ENCODE measurements at regions not wholly inside any gene's neighbourhood (a gene's known extent, or its start where the extent isn't known, plus 50 kb on each side); places are given as distances from the start of the nearest gene placed in this dataset.

DNA sequence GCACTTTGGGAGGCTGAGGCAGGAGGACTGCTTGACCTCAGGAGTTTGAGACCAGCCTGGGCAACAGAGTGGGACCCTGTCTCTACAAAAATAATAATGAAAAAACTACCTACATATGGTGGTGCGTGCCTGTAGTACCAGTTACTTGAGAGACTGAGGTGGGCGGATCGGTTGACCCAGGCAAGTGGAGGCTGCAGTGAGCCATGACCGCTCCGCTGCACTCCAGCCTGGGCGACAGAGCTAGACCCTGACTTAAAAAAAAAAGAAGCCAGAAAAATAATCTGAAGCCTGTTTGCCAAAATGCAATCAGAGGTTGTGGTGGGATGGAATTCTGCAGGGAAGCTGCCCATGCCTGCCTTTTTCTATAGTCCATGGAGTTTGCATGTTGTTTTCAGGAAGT is 50.4 kb upstream of the GGTA1 start:
- DNase-seq (ENCODE audit: low spot score): no peak

DNA sequence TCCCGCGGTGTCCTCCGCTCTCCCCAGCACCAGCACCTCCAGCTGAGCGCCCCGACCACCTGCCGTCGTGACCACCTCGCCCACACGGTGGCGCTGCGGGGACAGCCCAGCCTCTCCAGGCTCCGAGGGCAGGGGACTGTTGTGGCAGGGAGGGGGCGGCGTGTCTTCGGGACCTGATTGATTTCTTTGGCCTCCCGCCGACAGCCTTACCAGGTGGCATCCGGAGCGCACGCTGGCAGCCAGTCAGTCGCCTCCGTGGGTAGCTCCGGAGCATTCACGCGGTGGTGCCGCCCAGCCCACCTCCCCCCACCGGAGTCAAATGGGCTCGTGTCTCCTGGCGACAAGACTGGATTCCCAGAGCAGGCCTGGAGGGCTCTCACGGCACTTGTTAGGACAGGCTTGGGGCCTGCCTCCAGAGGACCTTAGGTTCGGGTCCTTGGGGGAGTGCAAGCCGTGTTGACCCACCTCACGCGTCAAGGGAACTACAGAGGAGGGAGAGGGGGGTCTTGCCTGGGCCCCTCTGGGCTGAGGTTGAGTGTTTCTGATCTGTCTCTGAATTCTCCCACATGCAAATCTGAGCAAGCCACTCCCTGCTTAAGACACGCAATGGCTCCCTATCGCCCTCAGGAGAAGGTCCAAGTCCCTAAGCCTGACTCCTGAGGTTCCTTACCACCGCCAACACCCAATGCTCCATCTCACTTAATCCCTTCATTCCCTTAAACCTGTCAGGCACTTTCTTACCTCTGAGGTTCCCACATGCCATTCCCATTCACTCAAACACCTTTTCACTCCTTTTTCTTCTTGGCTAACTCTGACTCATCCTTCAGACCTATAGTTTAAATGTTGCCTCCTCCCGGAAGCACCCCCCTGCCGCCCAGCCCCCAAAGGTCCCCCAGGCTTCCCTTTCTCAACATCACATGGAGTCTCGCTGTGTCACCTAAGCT is 51.2 kb upstream of the GGTA1 start:
- DNase-seq (ENCODE audit: low spot score): peak; percentile 88

DNA sequence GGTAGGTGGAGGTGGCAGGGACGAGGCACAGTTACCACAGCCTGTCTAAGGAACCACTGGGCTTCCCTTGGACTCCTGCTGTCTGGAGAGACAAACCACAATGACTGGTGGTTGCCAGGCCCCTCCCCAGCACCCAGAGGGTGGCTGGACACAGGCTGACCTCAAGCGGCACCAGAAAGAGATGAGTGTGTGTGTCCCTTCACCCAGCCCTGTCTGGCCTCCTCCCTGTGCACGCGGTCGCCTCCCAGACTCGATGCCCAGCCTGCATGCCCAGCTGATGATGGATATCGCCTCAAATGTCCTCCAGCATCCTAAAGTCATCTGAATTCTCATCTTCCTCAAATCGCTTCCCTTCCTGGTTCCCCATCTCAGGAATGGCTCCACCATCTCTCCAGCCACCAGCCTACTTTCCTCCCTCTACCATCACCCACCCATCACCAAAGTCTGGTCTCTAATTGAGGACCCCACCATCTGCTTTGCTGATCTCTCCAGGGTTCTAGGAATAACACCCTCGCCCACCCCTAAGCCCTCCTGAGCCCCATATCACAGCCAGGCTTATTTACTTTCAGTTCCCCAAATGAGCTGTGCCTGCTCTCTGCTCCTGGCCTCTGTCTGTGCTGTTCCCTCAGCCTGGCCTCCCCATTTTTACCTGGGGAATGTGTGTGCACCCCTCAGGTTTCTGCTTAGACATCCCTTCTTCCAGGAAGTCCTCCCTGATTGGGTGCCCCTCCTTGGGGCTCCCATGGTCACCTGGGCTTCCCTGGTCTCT is 52.5 kb upstream of the GGTA1 start:
- DNase-seq (ENCODE audit: low spot score): no peak

DNA sequence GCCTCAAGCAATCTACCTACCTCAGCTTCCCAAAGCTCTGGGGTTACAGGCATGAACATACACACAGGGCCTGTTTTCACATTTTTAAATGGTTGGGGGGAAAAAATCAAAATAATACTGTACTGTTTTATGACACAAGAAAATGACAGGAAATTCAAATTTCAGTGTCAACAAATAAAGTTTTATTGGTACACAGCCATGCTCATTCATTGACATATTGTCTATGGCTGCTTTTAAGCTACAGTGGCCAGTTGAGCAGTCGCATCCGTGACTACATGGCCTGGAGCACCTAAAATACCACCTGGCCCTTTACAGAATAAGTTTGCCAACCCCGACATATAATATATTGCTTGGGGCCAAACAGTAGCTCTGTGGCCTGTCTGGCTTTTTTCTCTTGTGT is 56.4 kb upstream of the GGTA1 start:
- no peak for DNase-seq (ENCODE audit: low spot score)

DNA sequence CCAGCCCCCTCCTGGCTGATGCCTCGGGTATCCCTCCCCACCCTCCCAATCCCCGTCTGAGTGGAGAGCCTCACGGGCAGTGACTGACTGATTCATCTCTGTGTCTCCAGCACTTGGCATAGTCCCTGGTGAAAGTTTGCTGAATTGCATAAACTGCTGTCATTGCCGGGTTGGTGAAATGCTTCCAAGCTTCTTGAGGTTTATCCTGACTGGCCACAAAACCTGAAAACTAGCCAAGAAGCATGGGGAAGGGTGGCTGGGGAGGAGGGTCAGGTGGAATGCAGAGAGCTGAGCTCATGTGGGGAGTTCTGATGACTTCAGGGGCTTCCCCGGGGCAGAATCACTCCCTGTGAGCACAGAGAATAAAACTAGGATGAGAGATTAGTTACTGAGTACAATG is 56.9 kb upstream of the GGTA1 start:
- DNase-seq (ENCODE audit: low spot score): peak; percentile 90

DNA sequence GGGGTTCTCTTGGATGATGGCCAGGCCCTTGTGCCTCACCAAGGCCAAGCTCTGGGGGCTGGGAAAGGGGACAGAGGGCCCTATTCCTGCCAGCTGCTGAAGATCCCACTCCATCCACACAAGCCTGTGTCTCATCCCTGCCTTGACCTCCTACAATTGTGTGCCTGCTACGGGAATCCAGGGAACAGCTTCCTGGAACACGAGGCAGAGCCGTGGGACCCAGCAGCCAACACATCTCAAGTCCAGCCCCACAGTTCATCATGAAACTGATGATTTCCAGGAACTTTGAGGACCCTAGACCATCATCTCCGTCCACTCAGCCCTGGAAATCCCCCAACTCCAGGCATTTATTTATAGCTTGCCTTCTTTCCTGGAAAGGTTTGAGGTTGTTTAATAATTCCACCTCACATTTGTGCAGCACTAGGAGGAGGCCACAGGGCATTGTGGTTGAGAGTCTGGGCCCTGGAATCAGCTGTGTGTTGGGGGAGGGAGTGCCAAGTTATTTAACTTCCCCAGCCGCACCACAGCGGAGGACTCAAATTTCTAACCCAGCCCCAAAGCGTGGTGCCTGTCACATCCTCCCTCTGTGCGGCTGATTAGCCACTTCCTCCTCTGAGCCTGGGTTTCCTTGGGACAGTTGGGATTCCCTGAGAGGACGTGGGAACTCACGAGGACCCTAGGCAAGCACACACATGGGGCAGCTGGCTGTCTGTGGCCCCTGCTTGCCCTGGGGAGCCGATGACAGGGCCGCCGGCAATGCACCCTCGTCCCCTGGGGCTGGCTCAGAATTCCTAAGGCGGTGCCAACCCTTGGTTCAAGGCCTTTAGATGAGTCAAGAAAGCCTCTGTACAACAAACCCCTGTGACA is 58.2 kb upstream of the GGTA1 start:
- peak; percentile 89 for DNase-seq (ENCODE audit: low spot score)

DNA sequence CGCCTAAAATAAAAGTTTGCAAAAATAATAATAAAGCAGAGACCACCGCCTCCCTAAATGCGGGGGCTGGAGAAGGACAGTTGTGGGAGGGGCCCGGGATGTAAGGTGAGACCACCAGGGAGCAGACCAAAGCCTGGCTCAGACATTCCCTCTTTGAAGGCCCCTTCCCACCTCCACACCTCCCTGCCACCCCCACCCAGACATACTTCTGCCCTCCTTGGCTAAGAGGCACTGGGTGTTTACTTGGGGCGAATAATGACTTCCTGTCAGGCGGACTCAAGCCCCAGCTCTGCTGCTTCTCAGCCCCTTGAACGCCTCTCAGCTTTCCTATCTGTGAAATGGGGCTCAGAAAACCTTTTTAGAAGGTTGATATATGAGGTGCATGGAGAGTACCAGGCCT is 58.8 kb upstream of the GGTA1 start:
- DNase-seq (ENCODE audit: low spot score): no peak

DNA sequence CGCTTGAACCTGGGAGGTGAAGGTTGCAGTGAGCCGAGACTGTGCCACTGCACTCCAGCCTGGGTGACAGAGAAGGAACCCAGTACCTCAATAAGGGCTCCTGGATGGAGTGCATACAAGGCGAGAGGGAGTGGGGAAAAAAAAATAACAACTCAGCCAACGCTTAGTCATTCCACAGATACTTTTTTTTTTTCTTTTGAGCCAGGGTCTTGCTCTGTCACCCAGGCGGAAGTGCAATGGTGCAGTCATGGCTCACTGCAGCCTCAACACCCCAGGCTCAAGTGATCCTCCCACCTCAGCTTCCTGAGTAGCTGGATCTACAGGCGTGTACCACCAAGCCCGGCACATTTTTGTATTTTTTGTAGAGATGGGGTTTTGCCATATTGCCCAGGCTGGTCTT is 59.5 kb upstream of the GGTA1 start:
- peak; percentile 37 for DNase-seq (ENCODE audit: low spot score)

DNA sequence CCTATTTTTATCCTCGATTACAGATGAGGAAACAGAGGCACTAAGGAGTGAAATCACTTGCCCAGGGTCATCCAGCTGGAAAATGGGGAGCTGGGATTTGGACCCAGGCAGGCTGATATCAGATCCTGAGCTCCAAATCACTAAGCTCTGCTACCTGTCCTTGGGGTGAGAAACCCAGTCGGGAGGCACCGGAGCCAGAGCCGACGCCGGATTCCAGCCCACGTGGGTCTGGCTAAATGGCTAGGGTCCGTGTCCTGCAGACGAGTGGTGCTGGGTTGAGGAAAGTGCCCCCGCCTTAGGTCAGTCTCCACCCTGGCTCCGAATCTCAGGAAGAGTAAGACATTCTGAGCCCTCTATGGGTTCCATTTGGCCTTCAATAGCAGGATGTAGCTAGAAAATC is 61.3 kb upstream of the GGTA1 start:
- no peak for DNase-seq (ENCODE audit: low spot score)

DNA sequence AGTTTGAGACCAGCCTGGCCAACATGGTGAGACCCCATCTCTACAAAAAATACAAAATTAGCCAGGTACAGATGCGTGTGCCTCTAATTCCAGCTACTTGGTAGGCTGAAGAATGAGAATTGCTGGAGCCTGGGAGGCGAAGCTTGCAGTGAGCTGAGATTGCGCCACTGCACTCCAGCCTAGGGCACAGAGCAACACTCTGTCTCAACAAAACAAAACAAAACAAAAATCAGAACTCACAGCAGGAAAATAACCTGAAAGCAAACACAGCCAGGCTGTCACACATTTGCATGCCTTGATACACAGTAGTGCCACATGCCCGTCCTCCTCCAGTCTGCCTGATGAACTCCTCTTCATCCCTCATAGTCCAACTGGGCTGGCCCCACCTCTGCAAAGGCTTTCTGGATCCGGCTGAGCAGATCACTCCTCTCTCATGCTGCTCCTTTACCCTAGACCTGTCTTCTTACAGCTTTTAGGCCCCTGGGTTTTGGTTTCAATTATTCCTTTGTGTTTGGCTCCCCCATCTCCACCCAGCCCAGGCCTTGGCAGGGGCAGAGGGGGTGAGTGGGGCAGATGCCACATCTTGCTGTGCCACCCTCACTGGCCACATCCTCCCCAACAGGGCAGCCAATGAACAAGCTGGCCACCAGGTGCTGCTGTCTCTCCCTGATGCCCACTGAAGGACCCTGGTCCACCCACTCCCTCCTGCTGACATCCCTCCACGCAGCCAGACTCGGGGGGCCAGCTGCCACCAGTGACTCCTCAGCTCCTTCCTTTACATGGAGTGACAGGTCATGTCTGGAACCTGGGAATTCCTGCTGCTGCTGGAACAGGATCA is 62.0 kb upstream of the GGTA1 start:
- no peak for DNase-seq (ENCODE audit: low spot score)

DNA sequence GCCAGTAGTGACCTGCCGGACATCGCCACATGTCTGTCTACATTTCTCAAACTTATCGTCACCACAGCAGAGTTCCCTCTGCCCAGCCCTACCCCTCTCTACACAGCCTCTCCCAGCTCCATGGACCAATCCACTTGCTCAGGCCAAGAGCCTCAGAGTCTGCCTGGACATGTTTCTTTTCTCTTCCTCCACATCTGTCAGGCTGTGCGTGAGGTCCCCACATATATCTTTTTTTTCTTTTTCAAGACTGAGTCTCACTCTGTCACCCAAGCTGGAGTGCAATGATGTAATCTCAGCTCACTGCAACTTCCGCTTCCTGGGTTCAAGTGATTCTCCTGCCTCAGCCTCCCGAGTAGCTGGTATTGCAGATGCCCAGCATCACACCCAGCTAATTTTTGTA is 62.7 kb upstream of the GGTA1 start:
- no peak for DNase-seq (ENCODE audit: low spot score)

DNA sequence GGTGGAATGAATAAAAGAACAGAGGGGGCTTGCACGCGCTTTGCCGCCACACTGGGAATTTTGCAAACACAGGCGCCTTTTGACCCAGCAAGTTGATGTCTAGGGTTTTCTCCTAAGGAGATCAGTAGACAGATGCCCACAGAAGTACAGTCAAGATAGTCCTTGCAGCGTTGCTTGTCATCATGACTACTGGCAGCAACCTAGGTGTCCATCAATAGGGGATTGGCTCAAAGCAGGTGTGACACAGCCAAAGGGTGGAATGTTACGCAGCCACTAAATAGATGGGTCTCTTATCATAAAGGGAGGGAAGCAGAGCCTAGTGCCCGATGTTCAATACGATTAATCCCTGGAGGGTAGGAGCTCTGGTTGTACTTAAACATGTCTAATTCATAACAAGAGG is 63.8 kb upstream of the GGTA1 start:
- DNase-seq (ENCODE audit: low spot score): no peak

DNA sequence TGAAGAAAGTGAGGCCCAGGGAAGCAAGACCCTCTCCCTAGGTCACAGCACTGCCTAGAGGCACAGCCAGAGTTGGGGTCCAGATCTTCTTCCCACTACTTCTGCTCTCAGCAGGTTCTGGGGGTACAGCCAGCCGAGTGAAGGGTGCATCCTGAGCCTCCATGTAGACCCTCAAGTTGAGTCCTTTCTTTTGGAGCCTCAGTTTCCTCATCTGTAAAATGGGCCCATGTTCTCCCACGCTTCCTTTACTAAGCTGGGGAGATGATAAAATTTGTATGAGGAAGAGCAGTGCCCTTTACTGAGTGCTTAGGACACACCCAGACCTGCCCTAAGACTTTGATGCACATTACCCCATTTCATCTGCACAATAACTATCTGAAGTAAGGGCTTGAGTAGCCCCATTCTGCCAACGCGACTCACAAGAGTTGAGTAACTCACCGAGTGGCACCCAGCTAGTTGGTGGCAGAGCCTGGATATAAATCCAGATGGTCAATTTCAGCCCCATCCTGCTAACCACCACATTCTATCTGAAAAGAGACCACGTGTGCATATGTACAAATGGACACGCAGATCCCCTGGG is 64.3 kb upstream of the GGTA1 start:
- no peak for DNase-seq (ENCODE audit: low spot score)

DNA sequence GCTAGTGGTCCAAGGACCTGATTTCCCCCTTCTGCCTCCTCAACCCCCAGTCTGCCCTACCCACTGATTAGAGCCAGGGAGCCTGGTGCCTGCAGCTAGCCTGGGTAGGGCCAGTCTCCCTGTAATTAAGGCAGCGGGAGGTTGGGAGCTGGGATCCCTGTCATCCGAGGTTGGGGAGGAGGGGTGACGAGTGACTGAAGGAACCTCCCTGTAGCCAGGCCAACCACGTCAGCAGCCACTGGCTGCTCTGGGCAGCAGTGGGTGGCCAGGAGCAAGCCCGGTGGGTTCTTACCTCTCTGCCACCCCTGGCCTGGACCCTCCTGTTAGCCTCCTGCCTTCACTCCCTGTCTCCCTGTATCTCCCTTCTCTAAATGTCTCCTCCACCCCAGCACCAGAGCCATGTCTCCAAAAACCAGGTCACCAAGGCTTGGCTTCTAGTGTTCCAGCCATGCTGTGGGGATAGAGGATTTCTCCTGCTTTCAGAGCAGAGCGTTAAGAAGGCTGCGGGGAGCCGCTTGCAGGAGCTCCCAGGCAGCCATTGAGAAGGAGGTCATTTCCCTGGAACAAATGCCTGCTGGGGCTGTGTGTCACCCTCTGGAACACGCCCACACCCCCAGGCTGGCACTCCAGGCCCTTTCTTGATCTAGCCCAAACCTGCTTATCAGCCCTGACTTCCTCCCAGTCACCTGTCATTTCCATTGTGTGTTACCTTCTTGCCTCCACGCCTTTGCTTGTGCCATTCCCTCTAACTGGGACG is 65.0 kb upstream of the GGTA1 start:
- DNase-seq (ENCODE audit: low spot score): no peak

DNA sequence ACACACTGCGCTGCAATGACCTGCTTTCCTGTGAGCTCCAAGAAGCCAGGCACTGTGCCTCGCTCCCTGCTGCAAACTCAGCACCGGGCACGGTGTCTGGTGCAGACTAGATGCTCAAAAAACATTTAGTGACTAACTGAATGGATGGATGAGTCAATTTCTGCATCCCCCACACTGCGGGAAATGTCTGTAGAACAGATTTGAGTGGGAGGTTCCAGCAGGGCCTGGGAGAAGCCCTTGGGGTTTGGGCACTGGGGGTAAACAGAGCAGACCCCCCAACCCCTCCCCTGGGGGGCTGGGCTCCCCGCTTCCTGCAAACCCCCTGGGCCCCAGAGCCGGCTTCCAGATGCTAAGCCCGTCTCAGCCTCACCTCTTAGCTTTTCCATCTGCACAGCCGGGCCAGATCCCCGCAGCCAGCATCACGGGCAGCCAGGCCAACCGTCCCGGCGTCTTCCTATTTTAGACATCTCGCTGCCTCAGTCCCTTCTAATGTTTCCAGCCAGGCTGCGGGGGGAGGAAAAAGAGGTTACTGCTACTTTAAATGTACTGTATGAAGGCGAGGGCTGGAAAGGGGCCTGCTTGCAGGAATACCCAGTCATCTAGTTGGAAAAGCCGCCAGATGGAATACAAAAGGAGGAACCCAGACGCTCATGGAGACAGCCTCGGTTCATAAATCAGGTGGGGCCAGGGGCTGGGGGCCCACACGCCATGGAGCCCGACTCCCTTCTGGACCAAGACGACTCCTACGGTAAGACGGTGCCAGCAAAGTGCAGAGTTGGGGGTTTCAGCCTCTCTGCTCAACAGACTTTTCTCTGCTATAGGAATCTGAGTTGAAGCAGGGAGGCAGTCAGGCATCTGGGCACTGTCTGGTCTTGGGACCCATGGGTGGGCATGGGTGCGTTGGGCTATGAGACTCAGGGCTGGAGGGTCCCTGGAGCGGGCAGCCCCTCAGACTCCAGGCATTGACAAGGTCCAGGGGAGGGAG is 67.1 kb upstream of the GGTA1 start:
- DNase-seq (ENCODE audit: low spot score): peak; percentile 80

DNA sequence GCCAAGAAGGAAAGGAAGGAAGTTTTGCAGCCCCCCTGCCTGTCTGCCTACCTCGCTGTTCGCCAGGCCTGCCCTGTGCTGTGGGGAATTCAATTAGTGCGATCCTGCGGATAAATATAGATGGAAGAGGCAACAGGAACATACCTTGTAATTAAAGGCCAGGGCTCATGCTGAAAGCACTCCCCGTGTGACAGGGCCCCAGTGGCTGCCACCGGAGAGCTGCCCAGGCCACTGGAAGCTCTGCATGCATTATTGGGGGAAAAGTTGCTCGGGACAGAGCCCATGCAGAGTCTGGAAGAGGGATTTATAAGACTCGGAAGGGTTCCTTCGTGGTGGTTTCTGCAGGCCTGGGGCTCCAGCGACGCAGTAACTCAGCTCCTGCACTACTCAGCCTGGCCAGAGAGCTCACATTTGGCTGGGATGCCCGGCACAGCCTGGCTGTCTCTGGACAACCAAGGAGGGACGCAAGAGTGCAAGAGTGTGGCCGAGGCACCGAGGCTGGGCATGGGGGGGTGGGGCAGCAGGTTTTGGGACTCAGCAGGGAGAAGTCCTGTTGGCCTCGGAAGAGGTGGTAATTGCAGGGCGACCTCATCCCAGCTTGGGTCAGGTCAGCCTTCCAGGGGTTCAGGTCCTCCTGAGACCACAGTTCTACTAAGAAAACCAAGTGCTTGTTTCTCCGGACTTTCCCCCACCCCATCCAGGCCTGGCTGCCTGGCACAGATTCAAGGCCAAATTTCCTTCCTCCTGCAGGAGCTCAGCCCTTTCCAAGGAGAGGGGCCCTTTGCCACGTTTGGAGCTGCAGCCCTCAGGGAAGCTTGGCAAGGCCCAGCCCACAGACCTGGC is 68.1 kb upstream of the GGTA1 start:
- DNase-seq (ENCODE audit: low spot score): peak; percentile 62

DNA sequence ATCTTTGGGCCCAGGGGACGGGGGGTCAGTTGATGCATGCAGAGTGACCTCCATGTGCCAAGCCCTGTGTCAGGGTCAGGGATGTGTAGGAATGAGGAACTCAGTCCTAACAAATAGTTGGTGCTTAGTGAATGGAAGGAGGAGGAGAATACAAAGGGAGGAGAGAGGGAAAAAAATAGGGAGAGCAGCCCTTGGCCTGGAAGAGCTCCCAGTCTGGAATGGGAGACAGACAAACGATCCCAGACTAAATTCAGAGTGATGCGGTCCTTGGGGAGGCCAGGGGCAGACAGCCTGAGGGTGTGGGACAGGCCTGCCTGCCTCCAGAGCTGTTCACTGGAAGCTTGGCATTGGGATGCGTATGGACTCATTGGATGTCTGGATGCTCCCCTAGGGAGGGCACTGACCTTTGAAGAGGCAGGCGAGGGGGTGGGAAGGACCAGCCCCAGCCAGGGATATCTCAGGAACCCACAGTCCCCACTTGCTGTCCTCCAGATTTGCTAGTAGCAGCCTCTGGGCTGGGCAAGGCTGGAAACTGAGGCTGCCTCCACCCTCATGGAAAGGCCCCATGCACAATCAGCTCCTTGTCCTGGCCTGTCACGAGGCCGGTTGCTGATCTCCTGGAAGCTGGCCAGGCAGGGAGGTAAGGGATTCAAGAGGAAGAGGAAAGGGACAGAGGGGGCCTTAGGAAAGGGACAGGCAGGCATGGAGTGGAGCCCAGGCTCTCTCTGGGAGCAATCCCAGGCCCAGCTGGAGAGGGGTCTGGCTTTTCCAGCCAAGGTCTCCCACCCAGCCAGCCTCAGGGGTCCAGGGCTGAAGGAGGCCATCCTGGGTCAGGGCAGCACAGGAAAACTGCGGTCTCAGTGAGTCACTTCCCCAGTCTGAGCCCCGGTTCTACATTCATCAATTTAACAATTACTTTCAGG is 69.0 kb upstream of the GGTA1 start:
- peak; percentile 78 for DNase-seq (ENCODE audit: low spot score)

All from GM03348 (cell line).